Karpas-422 (cell line): ENCODE measurements at regions not wholly inside any gene's neighbourhood (a gene's known extent, or its start where the extent isn't known, plus 50 kb on each side); places are given as distances from the start of the nearest gene placed in this dataset.

Experiments used
- DNase-seq: peaks from one replicate; pipeline ENCODE4 v3.0.0-alpha.2; 2015
- H2AFZ ChIP-seq: fragments of 200-600 bp; sonication (generic); 2 replicates; pipeline ENCODE4 v1.6.1; 2014; ENCODE audit warnings: antibody characterized with exemption, low read length, mixed read lengths
- H3K27ac ChIP-seq: fragments of 200-600 bp; sonication (generic); 2 replicates; pipeline ENCODE4 v1.5.1; 2014; ENCODE audit warnings: mild to moderate bottlenecking, low read length, moderate library complexity
- H3K27me3 ChIP-seq: fragments of 200-600 bp; sonication (generic); 2 replicates; pipeline ENCODE4 v1.6.1; 2014; ENCODE audit warnings: low read length, mixed read lengths
- H3K36me3 ChIP-seq: fragments of 200-600 bp; sonication (generic); 2 replicates; pipeline ENCODE4 v1.6.1; 2014; ENCODE audit warnings: low read length, mixed read lengths; ENCODE audit not compliant: insufficient read depth
- H3K4me1 ChIP-seq: fragments of 200-600 bp; sonication (generic); 2 replicates; pipeline ENCODE4 v1.6.1; 2014; ENCODE audit warnings: mild to moderate bottlenecking, low read length, mixed read lengths
- H3K4me2 ChIP-seq: fragments of 200-600 bp; sonication (generic); 2 replicates; pipeline ENCODE4 v1.6.1; 2014; ENCODE audit warnings: low read length, low read depth, mild to moderate bottlenecking; ENCODE audit not compliant: poor library complexity, severe bottlenecking
- H3K4me3 ChIP-seq: fragments of 200-600 bp; sonication (generic); 2 replicates; pipeline ENCODE4 v1.5.1; 2014; ENCODE audit warnings: mild to moderate bottlenecking, antibody characterized with exemption, low read length, mixed read lengths
- H3K79me2 ChIP-seq: fragments of 200-600 bp; sonication (generic); 2 replicates; pipeline ENCODE4 v1.6.1; 2014; ENCODE audit warnings: mild to moderate bottlenecking, low read length, mixed read lengths
- H3K9ac ChIP-seq: fragments of 200-600 bp; sonication (generic); 2 replicates; pipeline ENCODE4 v1.6.0; 2014; ENCODE audit warnings: low read length
- H3K9me2 ChIP-seq: fragments of 200-600 bp; sonication (generic), shearing (Covaris generic); replicated peaks from 2 replicates; pipeline ENCODE4 v1.6.0; 2014; ENCODE audit warnings: mild to moderate bottlenecking, low read length, moderate library complexity; ENCODE audit not compliant: insufficient read depth
- H3K9me3 ChIP-seq: fragments of 300-700, 200-600 bp; sonication (generic); 2 replicates; pipeline ENCODE4 v1.6.1; 2014; ENCODE audit warnings: low read length, mixed read lengths
- H4K20me1 ChIP-seq: fragments of 200-600 bp; sonication (generic); 2 replicates; pipeline ENCODE4 v1.6.1; 2014; ENCODE audit warnings: mild to moderate bottlenecking, antibody characterized with exemption, low read length, low read depth; ENCODE audit not compliant: insufficient read depth

DNA sequence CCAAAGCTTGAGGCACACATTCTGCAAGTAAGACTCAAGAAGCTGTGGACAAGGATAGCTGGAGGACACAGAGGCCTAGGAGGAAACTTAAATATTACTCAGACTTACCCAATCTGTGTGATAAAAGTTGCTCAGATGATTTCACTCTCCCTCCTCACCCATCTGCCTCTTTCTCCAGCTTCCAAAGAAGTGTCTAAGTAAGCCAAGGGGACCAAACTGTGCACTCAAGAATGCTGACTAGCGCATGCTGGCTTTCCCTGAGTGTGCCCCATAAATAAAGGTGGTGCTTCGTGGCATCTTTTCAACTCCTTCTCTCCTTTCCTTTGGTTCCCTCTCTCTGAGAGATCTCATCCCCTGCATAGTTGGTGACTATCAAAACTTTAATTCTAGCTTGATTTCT, 211.0 kb upstream of the LMCD1 start:
- H3K9me3 ChIP-seq = no peaks in the 10 kb centered on the region

DNA sequence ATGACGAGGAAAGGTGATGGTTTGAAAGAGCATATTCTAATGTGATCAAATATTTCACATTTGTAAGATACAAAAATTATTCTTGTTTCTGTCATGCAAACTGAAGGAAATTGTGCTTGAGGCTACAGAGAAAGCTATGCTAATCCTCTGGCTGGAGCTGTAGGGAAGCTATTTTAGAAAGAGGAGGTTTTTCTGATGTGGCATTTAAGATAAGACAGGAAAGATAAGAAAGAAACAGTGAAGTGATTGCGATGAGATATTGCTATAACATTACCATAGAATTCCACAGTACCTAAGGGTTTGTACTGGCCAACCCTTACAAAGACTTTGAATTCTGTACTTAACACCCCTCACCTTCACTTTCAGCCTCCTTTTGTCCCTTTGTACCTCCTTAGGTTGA, 205.2 kb upstream of the LMCD1 start:
- Histone ChIP-seq H3K36me3 (no peaks in the 10 kb centered on the region), H3K27ac (no peak overlapping the region), H3K9me2 (no peaks in the 10 kb centered on the region), H2AFZ (no peak overlapping the region), H4K20me1 (no peaks in the 10 kb centered on the region), H3K4me1 (no peaks in the 10 kb centered on the region), H3K9me3 (no peaks in the 10 kb centered on the region), H3K27me3 (no peaks in the 10 kb centered on the region), H3K79me2 (no peaks in the 10 kb centered on the region), H3K9ac (no peak overlapping the region), H3K4me3 (no peak overlapping the region), H3K4me2 (no peak overlapping the region)
- no peak for DNase-seq

More for the DNA sequence above, 211.0 kb upstream of the LMCD1 start:
- no peak overlapping the region for H3K4me2 ChIP-seq
- H4K20me1 ChIP-seq = no peaks in the 10 kb centered on the region
- no peak for DNase-seq
- no peak overlapping the region for H3K9ac ChIP-seq
- no peaks in the 10 kb centered on the region for H3K4me1 ChIP-seq
- no peaks in the 10 kb centered on the region for H3K27me3 ChIP-seq
- H2AFZ ChIP-seq = no peak overlapping the region
- no peaks in the 10 kb centered on the region for H3K9me2 ChIP-seq
- H3K36me3 ChIP-seq = no peaks in the 10 kb centered on the region
- H3K27ac ChIP-seq = no peak overlapping the region
- H3K4me3 ChIP-seq = no peak overlapping the region
- H3K79me2 ChIP-seq = no peaks in the 10 kb centered on the region

DNA sequence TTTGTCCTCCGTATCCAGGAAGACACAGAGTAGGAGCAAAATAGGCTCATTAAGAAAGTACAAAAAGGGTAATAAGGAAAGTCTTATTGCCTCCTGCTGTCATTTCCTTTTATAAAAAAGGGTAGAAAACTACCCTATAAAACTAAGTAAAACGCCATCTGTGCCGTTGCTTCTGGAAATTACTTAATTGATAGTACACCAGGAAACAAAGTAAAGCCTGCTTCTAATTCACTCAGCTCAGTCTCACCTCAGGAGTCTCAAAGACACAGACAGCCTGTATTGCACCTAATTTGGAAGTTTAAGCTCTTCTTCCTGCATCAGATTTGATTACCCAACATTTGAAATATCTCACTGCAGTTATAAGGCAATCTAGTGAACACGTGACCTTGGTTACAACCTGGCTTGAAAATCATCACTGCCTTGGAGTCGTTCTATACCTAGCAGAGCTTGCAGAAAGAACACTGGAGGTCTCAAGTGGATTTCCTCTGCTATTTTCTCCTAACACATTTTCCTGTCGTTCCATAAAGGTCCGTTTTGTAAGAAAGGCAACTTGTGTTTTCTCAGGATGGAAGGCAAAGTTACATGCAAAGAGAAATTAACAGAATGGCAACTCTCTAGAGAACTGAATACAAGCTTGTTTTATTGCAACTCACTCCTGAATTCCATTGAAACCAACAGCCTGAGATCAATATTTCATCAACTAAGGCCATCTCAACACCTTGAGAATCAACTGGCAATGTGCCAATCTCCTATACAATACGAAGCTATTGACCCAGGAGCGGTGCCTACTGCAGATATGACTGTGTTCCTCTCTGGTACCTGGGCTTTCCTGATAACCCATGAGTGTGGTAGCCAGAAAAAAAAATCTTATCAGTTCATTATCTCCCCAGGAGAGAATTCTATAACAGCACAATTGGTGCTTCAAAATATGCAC, 203.3 kb upstream of the LMCD1 start:
- no peaks in the 10 kb centered on the region for H3K27me3 ChIP-seq
- H3K4me2 ChIP-seq = no peak overlapping the region
- no peak for DNase-seq
- H3K79me2 ChIP-seq = no peaks in the 10 kb centered on the region
- no peaks in the 10 kb centered on the region for H3K9me3 ChIP-seq
- H3K4me3 ChIP-seq = no peak overlapping the region
- H3K9me2 ChIP-seq = no peaks in the 10 kb centered on the region
- H3K4me1 ChIP-seq = no peaks in the 10 kb centered on the region
- H3K27ac ChIP-seq = no peak overlapping the region
- no peak overlapping the region for H2AFZ ChIP-seq
- no peak overlapping the region for H3K9ac ChIP-seq
- no peaks in the 10 kb centered on the region for H3K36me3 ChIP-seq
- no peaks in the 10 kb centered on the region for H4K20me1 ChIP-seq

DNA sequence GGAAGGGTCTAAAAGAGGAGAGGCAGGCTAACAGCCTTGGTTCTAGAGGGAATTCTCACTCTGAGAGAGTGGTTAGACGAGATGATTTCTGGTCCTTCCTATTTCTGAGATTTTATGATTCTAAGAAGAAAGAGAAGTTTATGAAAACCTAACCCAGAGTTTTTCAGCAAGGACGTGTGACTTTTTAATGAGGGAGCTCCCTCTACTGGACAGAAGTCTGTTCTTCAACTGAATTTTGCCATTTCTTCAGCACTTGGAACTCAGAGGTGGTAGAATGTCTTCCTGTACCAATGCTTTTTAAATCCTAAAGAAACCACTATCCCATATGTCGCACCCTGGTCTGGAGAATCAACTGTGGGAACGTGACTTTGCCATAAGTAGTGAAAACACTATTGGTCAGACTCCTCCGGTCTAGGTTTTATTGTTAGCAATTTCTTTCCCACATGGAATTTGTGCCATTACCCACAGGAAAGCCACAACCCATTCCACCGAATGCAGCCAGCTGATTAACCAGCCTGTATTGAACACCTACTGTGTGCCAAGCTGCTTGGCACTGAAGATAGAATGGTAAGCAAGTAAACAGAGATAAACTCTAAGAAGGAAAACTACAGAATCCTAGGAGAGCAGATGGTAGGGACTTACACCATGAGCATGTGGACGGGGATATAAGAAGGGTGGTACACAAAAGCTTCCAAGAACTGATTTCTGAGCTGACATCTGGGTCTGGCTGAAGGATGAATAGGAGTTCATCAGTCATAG, 199.5 kb upstream of the LMCD1 start:
- Histone ChIP-seq H3K27ac (no peak overlapping the region), H4K20me1 (no peaks in the 10 kb centered on the region), H3K79me2 (no peaks in the 10 kb centered on the region), H3K9me3 (no peaks in the 10 kb centered on the region), H3K9ac (no peak overlapping the region), H3K27me3 (no peaks in the 10 kb centered on the region), H2AFZ (no peak overlapping the region), H3K4me3 (no peak overlapping the region), H3K4me1 (no peaks in the 10 kb centered on the region), H3K36me3 (no peaks in the 10 kb centered on the region), H3K9me2 (no peaks in the 10 kb centered on the region), H3K4me2 (no peak overlapping the region)
- DNase-seq = peak; percentile 79

DNA sequence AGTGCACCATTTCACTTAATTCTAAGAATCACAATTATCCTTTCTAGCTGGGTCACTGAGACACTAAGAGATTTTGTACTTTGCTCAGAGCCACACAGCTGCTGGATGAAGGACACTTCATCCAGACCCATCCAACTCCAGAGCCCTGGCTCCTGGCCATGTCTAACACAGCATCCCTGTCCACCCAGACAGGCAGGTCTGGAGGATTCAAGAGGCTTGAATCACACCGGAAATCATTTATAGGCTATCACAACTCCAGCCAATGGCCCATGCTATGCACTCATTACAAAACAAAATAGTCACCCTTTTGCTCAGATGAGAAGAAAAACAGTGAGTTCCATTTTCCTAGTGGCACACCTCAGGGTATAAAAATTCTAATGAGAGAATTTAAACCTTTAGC, 198.2 kb upstream of the LMCD1 start:
- H3K36me3 ChIP-seq = no peaks in the 10 kb centered on the region
- no peak overlapping the region for H2AFZ ChIP-seq
- H3K4me2 ChIP-seq = no peak overlapping the region
- H3K79me2 ChIP-seq = no peaks in the 10 kb centered on the region
- H3K4me1 ChIP-seq = no peaks in the 10 kb centered on the region
- no peaks in the 10 kb centered on the region for H3K9me3 ChIP-seq
- H3K4me3 ChIP-seq = no peak overlapping the region
- H3K9ac ChIP-seq = no peak overlapping the region
- H4K20me1 ChIP-seq = no peaks in the 10 kb centered on the region
- H3K27me3 ChIP-seq = no peaks in the 10 kb centered on the region
- no peak for DNase-seq
- no peak overlapping the region for H3K27ac ChIP-seq
- H3K9me2 ChIP-seq = no peaks in the 10 kb centered on the region

DNA sequence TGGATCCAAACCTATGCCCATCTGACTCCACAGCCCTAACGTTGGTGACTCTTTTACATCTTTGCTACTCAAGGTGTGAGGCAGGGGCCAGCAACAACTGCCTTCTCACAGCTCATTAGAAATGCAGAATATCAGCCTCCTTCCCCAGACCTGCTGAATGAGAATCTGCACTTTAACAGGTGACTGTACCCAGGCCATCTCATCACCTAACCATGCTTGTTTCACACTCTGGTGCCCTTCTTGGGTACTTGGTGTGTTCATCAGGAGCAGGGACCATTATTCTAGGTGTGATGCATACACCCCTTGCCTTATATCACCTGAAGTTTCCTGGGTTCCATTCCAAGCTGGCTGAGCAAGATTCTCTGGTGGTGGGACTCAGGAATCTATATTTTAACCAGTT, 196.3 kb upstream of the LMCD1 start:
- Histone ChIP-seq H3K4me2 (no peak overlapping the region), H3K9me3 (no peaks in the 10 kb centered on the region), H3K27ac (no peak overlapping the region), H3K9me2 (no peaks in the 10 kb centered on the region), H2AFZ (no peak overlapping the region), H4K20me1 (no peaks in the 10 kb centered on the region), H3K36me3 (no peaks in the 10 kb centered on the region), H3K79me2 (no peaks in the 10 kb centered on the region), H3K4me1 (no peaks in the 10 kb centered on the region), H3K27me3 (no peaks in the 10 kb centered on the region), H3K4me3 (no peak overlapping the region), H3K9ac (no peak overlapping the region)
- DNase-seq = no peak

DNA sequence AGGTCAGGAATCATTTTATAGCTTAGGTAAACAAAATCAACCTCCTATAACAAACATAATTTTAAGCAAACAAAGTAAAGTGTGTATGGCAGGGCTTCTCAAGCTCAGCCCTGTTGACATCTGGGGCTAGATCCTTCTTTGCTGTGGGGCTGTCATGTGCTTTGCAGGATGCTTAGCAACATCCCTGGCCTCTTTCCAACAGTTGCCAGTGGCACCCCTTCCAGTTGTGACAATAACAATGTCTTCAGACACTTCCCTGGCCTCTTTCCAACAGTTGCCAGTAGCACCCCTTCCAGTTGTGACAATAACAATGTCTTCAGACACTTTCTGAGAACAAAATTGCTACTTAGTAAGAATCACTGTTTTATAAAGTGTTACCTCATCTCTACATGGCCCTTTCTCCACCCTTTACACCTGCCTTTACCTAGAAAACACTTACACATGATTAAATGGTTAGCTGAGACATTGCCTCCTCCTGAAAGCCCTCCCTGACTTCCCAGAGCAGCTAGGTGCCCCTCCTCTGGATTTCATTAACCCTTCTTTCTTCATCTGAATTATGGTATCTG, 194.0 kb upstream of the LMCD1 start:
- no peaks in the 10 kb centered on the region for H3K36me3 ChIP-seq
- no peak for DNase-seq
- H3K4me1 ChIP-seq = no peaks in the 10 kb centered on the region
- no peak overlapping the region for H2AFZ ChIP-seq
- H3K4me2 ChIP-seq = no peak overlapping the region
- H3K79me2 ChIP-seq = no peaks in the 10 kb centered on the region
- H3K9ac ChIP-seq = no peak overlapping the region
- H4K20me1 ChIP-seq = no peaks in the 10 kb centered on the region
- H3K9me3 ChIP-seq = no peaks in the 10 kb centered on the region
- H3K4me3 ChIP-seq = no peak overlapping the region
- no peaks in the 10 kb centered on the region for H3K9me2 ChIP-seq
- no peaks in the 10 kb centered on the region for H3K27me3 ChIP-seq
- H3K27ac ChIP-seq = no peak overlapping the region

DNA sequence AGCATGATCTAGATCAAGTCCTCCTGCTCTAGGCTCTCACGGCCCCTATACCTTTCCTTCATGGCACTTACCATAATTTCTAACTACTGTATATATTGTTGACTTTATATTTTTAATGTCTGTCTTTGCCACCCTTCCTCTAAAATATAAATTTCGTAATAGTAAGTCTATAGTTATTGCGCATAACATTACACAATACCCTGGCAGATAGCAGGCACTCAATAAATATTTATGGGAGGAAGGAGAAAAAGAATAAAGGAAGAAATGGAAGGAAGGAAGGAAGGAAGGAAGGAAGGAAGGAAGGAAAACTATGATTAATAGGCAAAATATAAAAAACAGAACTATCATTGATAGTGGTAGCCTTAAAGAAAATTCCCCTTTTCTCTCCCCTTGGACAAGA, 190.3 kb upstream of the LMCD1 start:
- H3K4me2 ChIP-seq = no peak overlapping the region
- no peaks in the 10 kb centered on the region for H3K9me3 ChIP-seq
- no peaks in the 10 kb centered on the region for H4K20me1 ChIP-seq
- H3K4me1 ChIP-seq = no peaks in the 10 kb centered on the region
- H3K27me3 ChIP-seq = no peaks in the 10 kb centered on the region
- H3K79me2 ChIP-seq = no peaks in the 10 kb centered on the region
- H2AFZ ChIP-seq = no peak overlapping the region
- H3K36me3 ChIP-seq = no peaks in the 10 kb centered on the region
- H3K27ac ChIP-seq = no peak overlapping the region
- H3K4me3 ChIP-seq = no peak overlapping the region
- H3K9ac ChIP-seq = no peak overlapping the region
- H3K9me2 ChIP-seq = no peaks in the 10 kb centered on the region
- DNase-seq = no peak
